ENCODE measurements at regions not wholly inside any gene's neighbourhood (a gene's known extent, or its start where the extent isn't known, plus 50 kb on each side); places are given as distances from the start of the nearest gene placed in this dataset.

GRCh38 chr18:40864846-40865245, 1090.2 kb upstream of the PIK3C3 start:
- POLR2A ChIA-PET: no interaction called here
- dilution Hi-C loops (cut with MboI; ENCODE audit: extremely low pct_ligation_motif_present, low sequenced_read_pairs): no loop called here
- intact Hi-C loops (cut with micrococcal nuclease): no loop called here

More at GRCh38 chr18:40864846-40865245, 1090.2 kb upstream of the PIK3C3 start:
- no peaks in the 10 kb centered on the region for H3K36me3 ChIP-seq (ENCODE audit: control insufficient read depth in 2 of 2, extremely low read depth in 1 of 2, insufficient read depth in 2 of 2, low read length in 2 of 2)
- no peak overlapping the region for H3K4me3 ChIP-seq (replicated peaks in 1 of 3; ENCODE audit: insufficient read depth in 1 of 3, low read depth in 1 of 3, low read length in 3 of 3)
- H3K9ac ChIP-seq (replicated peaks; ENCODE audit: extremely low read depth, insufficient read depth, low read length): no peak overlapping the region
- no peak overlapping the region for H3K27ac ChIP-seq (ENCODE audit: insufficient read depth, low read depth, low read length)
- no peaks in the 10 kb centered on the region for H4K20me1 ChIP-seq (replicated peaks; ENCODE audit: control insufficient read depth, extremely low read depth, insufficient read depth, low read length)
- DNase-seq (ENCODE audit: low read depth, low spot score): no peak
- H3K4me1 ChIP-seq (ENCODE audit: control insufficient read depth, extremely low read depth, insufficient read depth, low read length): peaks cover 2% of the 10 kb centered on the region
- no peaks in the 10 kb centered on the region for H3K9me1 ChIP-seq (replicated peaks; ENCODE audit: control insufficient read depth, extremely low read depth, insufficient read depth, low read length)
- TF ChIP-seq GATA2 (IDR thresholded peaks at IDR 0.05; ENCODE audit: insufficient read depth, insufficient read length, low read depth, low read length): no peak
- TF ChIP-seq EZH2 (IDR thresholded peaks at IDR 0.05; ENCODE audit: borderline replicate concordance, low read depth, low read length, severe bottlenecking): no peak
- no peak for TF ChIP-seq CTCF (IDR thresholded peaks at IDR 0.05; ENCODE audit: extremely low read depth in 1 of 2, insufficient read depth in 1 of 2, low read depth in 1 of 2, low read length in 2 of 2)
- no peak for TF ChIP-seq POLR2AphosphoS5 (IDR thresholded peaks at IDR 0.05; ENCODE audit: insufficient read depth, low read depth, low read length)
- TF ChIP-seq FOS (IDR thresholded peaks at IDR 0.05; ENCODE audit: borderline replicate concordance, insufficient read depth, low read length): no peak
- no peak for TF ChIP-seq MYC (IDR thresholded peaks at IDR 0.05; ENCODE audit: low read depth, low read length)
- TF ChIP-seq POLR2A (IDR thresholded peaks at IDR 0.05; ENCODE audit: low read depth, low read length): no peak
- no peak for TF ChIP-seq MAX (IDR thresholded peaks at IDR 0.05; ENCODE audit: insufficient read depth, insufficient read length)
- no peak for TF ChIP-seq JUN (IDR thresholded peaks at IDR 0.05; ENCODE audit: borderline replicate concordance, insufficient read depth, insufficient read length, low read depth)
- no peak overlapping the region for H3K4me2 ChIP-seq (ENCODE audit: insufficient read depth, low read length)
- no peaks in the 10 kb centered on the region for H3K27me3 ChIP-seq (ENCODE audit: control insufficient read depth in 2 of 2, insufficient read depth in 2 of 2, low read length in 2 of 2)
- no TSS peak for BruUV-seq (replicated peaks)
- CTCF ChIA-PET: no interaction called here
- no peaks in the 10 kb centered on the region for H3K9me3 ChIP-seq (replicated peaks; ENCODE audit: control insufficient read depth, insufficient read depth, low read length)
- H3K79me2 ChIP-seq (ENCODE audit: control insufficient read depth, insufficient read depth, low read length): no peaks in the 10 kb centered on the region
- no peak for FAIRE-seq
- no peak overlapping the region for H2AFZ ChIP-seq (ENCODE audit: low read depth, low read length)

Measured in endothelial cell of umbilical vein (primary cell).